ENCODE measurements at regions not wholly inside any gene's neighbourhood (a gene's known extent, or its start where the extent isn't known, plus 50 kb on each side); places are given as distances from the start of the nearest gene placed in this dataset.

DNA sequence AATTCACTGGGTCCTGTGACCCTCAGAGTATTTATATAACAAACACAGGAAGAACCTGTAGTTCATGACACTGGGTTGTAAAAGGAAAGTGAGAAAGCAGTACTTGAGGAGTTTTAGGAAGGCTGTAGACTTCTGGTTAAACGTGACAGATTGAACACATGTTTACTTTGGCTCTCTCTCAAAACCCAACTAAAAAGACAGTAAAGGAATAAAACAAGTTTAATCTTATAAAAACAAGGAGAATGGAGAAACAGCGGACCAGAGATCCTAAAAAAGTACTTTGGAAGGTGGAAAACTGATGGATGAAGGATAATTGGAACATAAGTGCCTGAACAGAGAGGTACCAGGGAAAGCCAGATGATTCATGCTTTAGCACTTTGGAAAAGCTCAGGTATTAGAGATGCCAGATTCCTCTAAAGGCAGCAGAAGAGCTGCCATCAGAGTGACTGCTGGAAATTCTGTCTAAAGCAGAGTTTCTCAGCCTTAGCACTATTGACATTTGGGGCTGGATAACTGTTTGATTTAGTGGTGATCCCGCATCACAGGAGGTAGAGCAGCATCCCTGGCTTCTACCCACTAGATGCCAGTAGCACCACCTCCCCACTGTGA lies 182.9 kb upstream of the RORA start:
- Histone ChIP-seq H3K9me3 (ENCODE audit: low read depth) (no peaks in the 10 kb centered on the region), H3K9ac (no peak overlapping the region), H4K20me1 (ENCODE audit: insufficient read depth) (no peaks in the 10 kb centered on the region), H3K36me3 (ENCODE audit: low read depth) (no peaks in the 10 kb centered on the region), H3K9me2 (ENCODE audit: insufficient read depth) (no peaks in the 10 kb centered on the region), H3K27ac (no peak overlapping the region), H3K4me2 (ENCODE audit: unreplicated experiment) (no peak overlapping the region), H3F3A (ENCODE audit: insufficient read depth) (no peaks in the 10 kb centered on the region), H3K4me3 (no peak overlapping the region), H2AFZ (no peak overlapping the region), H3K27me3 (replicated peaks; ENCODE audit: insufficient read depth) (no peaks in the 10 kb centered on the region; the same call in 1 of the 2 replicates), H3K79me2 (ENCODE audit: insufficient read depth) (no peaks in the 10 kb centered on the region), H3K4me1 (ENCODE audit: insufficient read depth) (no peaks in the 10 kb centered on the region)
- no peak for DNase-seq
- WGBS, 2 experiments (ENCODE audit: low coverage in 1 of 2, low lambda C conversion rate in 2 of 2, missing lambda C conversion rate in 2 of 2): 5 to 10% methylated on average over 3 of the region's 3 CpGs
- in situ Hi-C loops (cut with MboI): no loop called here
- TF ChIP-seq EZH2phosphoT487 (IDR thresholded peaks at IDR 0.05; ENCODE audit: insufficient read depth, low read depth): no peak
- no peak for TF ChIP-seq EZH2 (IDR thresholded peaks at IDR 0.05; ENCODE audit: insufficient read depth, poor library complexity, severe bottlenecking)

DNA sequence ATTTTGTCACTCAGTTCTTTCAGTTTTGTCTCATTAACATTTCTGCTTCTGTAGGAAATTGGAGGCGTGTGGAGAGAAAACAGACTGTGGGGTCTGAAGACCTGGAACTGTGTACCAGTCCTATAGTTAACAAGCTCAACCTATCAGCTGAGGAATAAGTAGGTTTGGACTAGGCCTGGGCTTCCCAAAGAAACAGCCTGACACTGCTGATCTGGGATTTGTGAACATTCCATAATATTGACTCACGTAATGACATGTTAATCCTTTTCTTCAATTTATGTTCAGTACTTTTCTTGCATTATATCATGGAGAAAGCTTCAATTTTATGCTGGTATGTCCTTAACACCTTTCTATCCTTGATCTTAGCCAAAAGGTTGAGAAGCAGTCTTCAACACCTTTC lies 181.6 kb upstream of the RORA start:
- no peak for DNase-seq
- no peak overlapping the region for H3K4me3 ChIP-seq
- H3K9me3 ChIP-seq (ENCODE audit: low read depth): no peaks in the 10 kb centered on the region
- H3K4me2 ChIP-seq (ENCODE audit: unreplicated experiment): no peak overlapping the region
- H3F3A ChIP-seq (ENCODE audit: insufficient read depth): no peaks in the 10 kb centered on the region
- H4K20me1 ChIP-seq (ENCODE audit: insufficient read depth): no peaks in the 10 kb centered on the region
- H3K4me1 ChIP-seq (ENCODE audit: insufficient read depth): no peaks in the 10 kb centered on the region
- no peak for TF ChIP-seq EZH2 (IDR thresholded peaks at IDR 0.05; ENCODE audit: insufficient read depth, poor library complexity, severe bottlenecking)
- in situ Hi-C loops (cut with MboI): no loop called here
- 28 to 52% methylated on average over 2 of the region's 2 CpGs for WGBS, 2 experiments (ENCODE audit: low coverage in 1 of 2, low lambda C conversion rate in 2 of 2, missing lambda C conversion rate in 2 of 2)
- H3K9ac ChIP-seq: no peak overlapping the region
- no peaks in the 10 kb centered on the region for H3K9me2 ChIP-seq (ENCODE audit: insufficient read depth)
- H2AFZ ChIP-seq: no peak overlapping the region
- H3K36me3 ChIP-seq (ENCODE audit: low read depth): no peaks in the 10 kb centered on the region
- no peak overlapping the region for H3K27ac ChIP-seq
- H3K79me2 ChIP-seq (ENCODE audit: insufficient read depth): no peaks in the 10 kb centered on the region
- no peaks in the 10 kb centered on the region; the same call in 1 of the 2 replicates for H3K27me3 ChIP-seq (replicated peaks; ENCODE audit: insufficient read depth)

DNA sequence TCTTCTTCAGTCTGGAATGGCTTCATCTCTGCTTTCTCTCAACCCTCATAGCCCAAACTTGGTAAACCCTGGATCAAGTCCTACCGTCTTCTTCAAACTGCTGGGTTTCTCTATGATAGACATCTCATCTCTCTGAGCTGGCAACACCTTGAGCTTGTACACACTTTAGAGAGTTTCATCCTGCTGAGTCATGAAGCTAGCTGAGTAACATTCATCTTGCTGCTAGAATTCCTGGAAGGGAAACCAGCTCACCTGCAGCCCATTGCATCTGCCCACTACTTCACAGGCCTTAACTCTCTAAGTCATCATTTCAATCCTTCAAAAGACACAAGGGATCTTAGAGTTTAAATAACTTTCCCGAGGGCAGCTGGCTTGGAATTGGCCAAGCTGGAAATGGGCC lies 175.5 kb upstream of the RORA start:
- no peaks in the 10 kb centered on the region for H4K20me1 ChIP-seq (ENCODE audit: insufficient read depth)
- no peaks in the 10 kb centered on the region for H3K4me1 ChIP-seq (ENCODE audit: insufficient read depth)
- no peaks in the 10 kb centered on the region; the same call in 1 of the 2 replicates for H3K27me3 ChIP-seq (replicated peaks; ENCODE audit: insufficient read depth)
- no peak overlapping the region for H3K9ac ChIP-seq
- H3K79me2 ChIP-seq (ENCODE audit: insufficient read depth): no peaks in the 10 kb centered on the region
- no peak overlapping the region for H2AFZ ChIP-seq
- in situ Hi-C loops (cut with MboI): no loop called here
- WGBS, 2 experiments (ENCODE audit: low coverage in 1 of 2, low lambda C conversion rate in 2 of 2, missing lambda C conversion rate in 2 of 2): 79 to 82% methylated on average over 2 of the region's 2 CpGs
- TF ChIP-seq EZH2 (IDR thresholded peaks at IDR 0.05; ENCODE audit: insufficient read depth, poor library complexity, severe bottlenecking): no peak
- TF ChIP-seq EZH2phosphoT487 (IDR thresholded peaks at IDR 0.05; ENCODE audit: insufficient read depth, low read depth): no peak
- H3K9me3 ChIP-seq (ENCODE audit: low read depth): no peaks in the 10 kb centered on the region
- H3K27ac ChIP-seq: no peak overlapping the region
- no peaks in the 10 kb centered on the region for H3K36me3 ChIP-seq (ENCODE audit: low read depth)
- H3K4me2 ChIP-seq (ENCODE audit: unreplicated experiment): no peak overlapping the region
- no peaks in the 10 kb centered on the region for H3F3A ChIP-seq (ENCODE audit: insufficient read depth)
- no peak for DNase-seq
- H3K9me2 ChIP-seq (ENCODE audit: insufficient read depth): no peaks in the 10 kb centered on the region
- H3K4me3 ChIP-seq: no peak overlapping the region

DNA sequence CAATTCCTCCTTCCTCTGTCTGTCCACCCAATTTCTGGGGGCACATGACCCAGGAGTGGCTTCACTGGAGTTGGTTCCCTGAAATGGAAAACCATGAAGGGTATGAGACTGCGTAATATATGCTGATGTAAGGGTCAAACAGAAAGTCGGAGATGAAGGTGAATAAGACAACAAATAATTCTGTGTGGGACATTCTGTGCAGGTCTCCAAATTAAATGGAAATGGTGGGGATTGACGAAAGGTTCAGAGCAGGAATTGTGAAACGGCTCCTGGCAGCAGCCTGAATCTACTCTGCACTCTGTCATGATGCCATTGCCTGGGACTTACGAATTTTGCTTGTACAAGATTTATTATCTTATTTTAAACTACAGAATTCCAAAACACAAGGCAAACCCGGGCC lies 174.8 kb upstream of the RORA start:
- H3K27ac ChIP-seq: no peak overlapping the region
- no peak overlapping the region for H3K4me2 ChIP-seq (ENCODE audit: unreplicated experiment)
- H3F3A ChIP-seq (ENCODE audit: insufficient read depth): no peaks in the 10 kb centered on the region
- no peaks in the 10 kb centered on the region for H3K9me3 ChIP-seq (ENCODE audit: low read depth)
- no peaks in the 10 kb centered on the region for H3K9me2 ChIP-seq (ENCODE audit: insufficient read depth)
- H3K4me3 ChIP-seq: no peak overlapping the region
- no peak overlapping the region for H2AFZ ChIP-seq
- H3K27me3 ChIP-seq (replicated peaks; ENCODE audit: insufficient read depth): no peaks in the 10 kb centered on the region; the same call in 1 of the 2 replicates
- TF ChIP-seq EZH2phosphoT487 (IDR thresholded peaks at IDR 0.05; ENCODE audit: insufficient read depth, low read depth): no peak
- no peak for TF ChIP-seq EZH2 (IDR thresholded peaks at IDR 0.05; ENCODE audit: insufficient read depth, poor library complexity, severe bottlenecking)
- in situ Hi-C loops (cut with MboI): no loop called here
- no peaks in the 10 kb centered on the region for H3K79me2 ChIP-seq (ENCODE audit: insufficient read depth)
- no peaks in the 10 kb centered on the region for H3K36me3 ChIP-seq (ENCODE audit: low read depth)
- H4K20me1 ChIP-seq (ENCODE audit: insufficient read depth): no peaks in the 10 kb centered on the region
- DNase-seq: no peak
- no peak overlapping the region for H3K9ac ChIP-seq
- no peaks in the 10 kb centered on the region for H3K4me1 ChIP-seq (ENCODE audit: insufficient read depth)
- 36% methylated on average over 6 of the region's 6 CpGs for WGBS, 2 experiments (ENCODE audit: low coverage in 1 of 2, low lambda C conversion rate in 2 of 2, missing lambda C conversion rate in 2 of 2)
